ENCODE measurements at regions not wholly inside any gene's neighbourhood (a gene's known extent, or its start where the extent isn't known, plus 50 kb on each side); places are given as distances from the start of the nearest gene placed in this dataset.

GRCh38 chr1:29901624-29902325, 665.5 kb downstream of the PTPRU start:
- H3K4me3 ChIP-seq, result no peak overlapping the region
- FAIRE-seq, result no peak
- no peaks in the 10 kb centered on the region for H3K4me1 ChIP-seq
- DNase-seq (ENCODE audit: low read depth in 1 of 2, low spot score in 1 of 2), result no peak
- CTCF ChIA-PET, result interaction anchor here (0.8 kb wide), 1 partner anchor 33 kb away, joined by 6 read pairs; no protein-coding TSS in a partner anchor
- ATAC-seq, result no peak
- TF ChIP-seq HMGXB4 (CRISPR knock-in tag; IDR thresholded peaks at IDR 0.05; ENCODE audit: borderline replicate concordance), result no peak
- TF ChIP-seq NR3C1 (IDR thresholded peaks at IDR 0.05), result no peak
- TF ChIP-seq ZNF302 (CRISPR knock-in tag; IDR thresholded peaks at IDR 0.05), result no peak
- no peak for TF ChIP-seq SREBF2 (IDR thresholded peaks at IDR 0.05)
- no peak for TF ChIP-seq POLR2AphosphoS2 (conservative IDR thresholded peaks at IDR 0.05; ENCODE audit: low read length)
- no peak for TF ChIP-seq FOSL2 (IDR thresholded peaks at IDR 0.05)
- TF ChIP-seq FOSL2 (CRISPR knock-in tag; IDR thresholded peaks at IDR 0.05), result no peak
- TF ChIP-seq PHF8 (IDR thresholded peaks at IDR 0.05; ENCODE audit: borderline replicate concordance, low read depth), result no peak
- no peak for TF ChIP-seq HDAC2 (IDR thresholded peaks at IDR 0.05)
- no peak for TF ChIP-seq KDM1A (IDR thresholded peaks at IDR 0.05; ENCODE audit: low read depth)
- no peak for TF ChIP-seq ZFP36 (IDR thresholded peaks at IDR 0.05; ENCODE audit: borderline replicate concordance, partially characterized antibody)
- TF ChIP-seq FOXS1 (CRISPR knock-in tag; IDR thresholded peaks at IDR 0.05), result no peak
- no peak for TF ChIP-seq CHD4 (IDR thresholded peaks at IDR 0.05; ENCODE audit: borderline replicate concordance)
- WGBS (ENCODE audit: missing lambda C conversion rate), result 50% methylated on average over 12 of the region's 12 CpGs
- H3K27ac ChIP-seq, result no peak overlapping the region
- no peaks in the 10 kb centered on the region for H3K9me3 ChIP-seq
- H3K4me2 ChIP-seq, result no peak overlapping the region
- POLR2A ChIA-PET, result no interaction called here

- POLR2A ChIA-PET, result no interaction called here
These were observed 664.4 kb downstream of the PTPRU start for GRCh38 chr1:29900712-29901111.

More at GRCh38 chr1:29900712-29901111, 664.4 kb downstream of the PTPRU start:
- H3K27ac ChIP-seq, result no peak overlapping the region
- DNase-seq (ENCODE audit: low read depth in 1 of 2, low spot score in 1 of 2) (no peak), FAIRE-seq (no peak), ATAC-seq (no peak)
- no peaks in the 10 kb centered on the region for H3K4me1 ChIP-seq
- 43% methylated on average over 3 of the region's 3 CpGs for WGBS (ENCODE audit: missing lambda C conversion rate)
- TF ChIP-seq CBX2 (IDR thresholded peaks at IDR 0.05; ENCODE audit: borderline replicate concordance, low read depth) (no peak), ESRRA (IDR thresholded peaks at IDR 0.05; ENCODE audit: borderline replicate concordance, low read length) (no peak), CHD4 (IDR thresholded peaks at IDR 0.05; ENCODE audit: borderline replicate concordance) (no peak), MAZ (IDR thresholded peaks at IDR 0.05; ENCODE audit: borderline replicate concordance, low read depth, low read length) (no peak), CBX8 (IDR thresholded peaks at IDR 0.05) (no peak), NFE2L2 (conservative IDR thresholded peaks at IDR 0.05; ENCODE audit: low read length) (no peak), ZSCAN20 (CRISPR knock-in tag; IDR thresholded peaks at IDR 0.05) (no peak), MYC (IDR thresholded peaks at IDR 0.05; ENCODE audit: borderline replicate concordance, low read length) (no peak), JUNB (IDR thresholded peaks at IDR 0.05) (no peak), HES2 (IDR thresholded peaks at IDR 0.05) (no peak), NR3C1 (IDR thresholded peaks at IDR 0.05) (no peak), NPAS2 (CRISPR knock-in tag; IDR thresholded peaks at IDR 0.05; ENCODE audit: borderline replicate concordance) (no peak), ZNF302 (CRISPR knock-in tag; IDR thresholded peaks at IDR 0.05) (no peak), CEBPB (IDR thresholded peaks at IDR 0.05) (no peak), CTCF (IDR thresholded peaks at IDR 0.05) (no peak)
- H3K4me2 ChIP-seq, result no peak overlapping the region
- CTCF ChIA-PET, result interaction anchor here (1.0 kb wide), 1 partner anchor 20 kb away, joined by 3 read pairs; no protein-coding TSS in a partner anchor
- H3K4me3 ChIP-seq, result no peak overlapping the region
- H3K9me3 ChIP-seq, result no peaks in the 10 kb centered on the region
